Subcutaneous abdominal adipose tissue (tissue), 5 donors: ENCODE measurements at regions not wholly inside any gene's neighbourhood (a gene's known extent, or its start where the extent isn't known, plus 50 kb on each side); places are given as distances from the start of the nearest gene placed in this dataset.

Experiments used
- H3K27ac ChIP-seq: one replicate; pipeline ENCODE4 v1.7.0; 2013; ENCODE audit warnings: low read depth, mild to moderate bottlenecking, inconsistent platforms, low read length, moderate library complexity
- H3K27me3 ChIP-seq, 5 donors: one replicate each; pipeline ENCODE4 v1.7.0; 2013; ENCODE audit warnings: low read length in 5 of 5, inconsistent platforms in 1 of 5; ENCODE audit not compliant: control insufficient read depth in 5 of 5, insufficient read depth in 4 of 5
- H3K36me3 ChIP-seq, 5 donors: one replicate each; pipeline ENCODE4 v1.7.0; 2013; ENCODE audit warnings: low read length in 5 of 5; ENCODE audit not compliant: control insufficient read depth in 5 of 5, insufficient read depth in 5 of 5
- H3K4me1 ChIP-seq, 5 donors: one replicate each; pipeline ENCODE4 v1.7.0; 2013; ENCODE audit warnings: low read length in 5 of 5, mild to moderate bottlenecking in 3 of 5, moderate library complexity in 1 of 5; ENCODE audit not compliant: control insufficient read depth in 5 of 5, insufficient read depth in 5 of 5
- H3K4me3 ChIP-seq, 5 donors: one replicate each; pipeline ENCODE4 v1.7.0; 2013; ENCODE audit warnings: low read length in 5 of 5, low read depth in 1 of 5
- H3K9ac ChIP-seq, 5 donors: one replicate each; pipeline ENCODE4 v1.7.0; 2013; ENCODE audit warnings: low read length in 5 of 5, mild to moderate bottlenecking in 4 of 5, moderate library complexity in 3 of 5
- H3K9me3 ChIP-seq, 5 donors: one replicate each; pipeline ENCODE4 v1.7.0; 2013; ENCODE audit warnings: low read length in 5 of 5; ENCODE audit not compliant: control insufficient read depth in 5 of 5
- donor health status: healthy.
- donor health status: healthy.
- donor health status: healthy.
- donor health status: healthy.
- donor health status: healthy.

DNA sequence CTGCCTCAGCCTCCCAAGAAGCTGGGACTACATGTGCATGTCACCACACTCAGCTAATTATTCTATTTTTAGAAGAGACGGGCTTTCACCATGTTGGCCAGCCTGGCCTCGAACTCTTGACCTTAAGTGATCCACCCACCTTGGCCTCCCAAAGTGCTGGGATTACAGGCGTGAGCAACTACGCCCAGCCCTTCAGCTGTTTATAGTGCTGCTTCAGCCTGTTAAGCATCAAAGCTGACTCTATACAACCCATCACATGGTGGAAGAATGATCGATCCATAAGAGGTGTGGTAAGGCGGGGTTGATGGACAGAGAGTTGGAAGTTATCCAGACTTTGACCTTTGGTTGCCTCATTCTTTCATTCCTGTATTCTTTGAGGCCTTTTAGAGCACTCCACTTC is 56.2 kb upstream of the RAPGEF2 start:
- Histone ChIP-seq H3K36me3 (no peaks in the 10 kb centered on the region), H3K27me3 (no peaks in the 10 kb centered on the region), H3K4me1 (peaks cover 4 to 14% (median 8%) of the 10 kb centered on the region in 5 donors), H3K9me3 (no peaks in the 10 kb centered on the region), H3K27ac (no peak overlapping the region), H3K4me3 (no peak overlapping the region), H3K9ac (no peak overlapping the region)

DNA sequence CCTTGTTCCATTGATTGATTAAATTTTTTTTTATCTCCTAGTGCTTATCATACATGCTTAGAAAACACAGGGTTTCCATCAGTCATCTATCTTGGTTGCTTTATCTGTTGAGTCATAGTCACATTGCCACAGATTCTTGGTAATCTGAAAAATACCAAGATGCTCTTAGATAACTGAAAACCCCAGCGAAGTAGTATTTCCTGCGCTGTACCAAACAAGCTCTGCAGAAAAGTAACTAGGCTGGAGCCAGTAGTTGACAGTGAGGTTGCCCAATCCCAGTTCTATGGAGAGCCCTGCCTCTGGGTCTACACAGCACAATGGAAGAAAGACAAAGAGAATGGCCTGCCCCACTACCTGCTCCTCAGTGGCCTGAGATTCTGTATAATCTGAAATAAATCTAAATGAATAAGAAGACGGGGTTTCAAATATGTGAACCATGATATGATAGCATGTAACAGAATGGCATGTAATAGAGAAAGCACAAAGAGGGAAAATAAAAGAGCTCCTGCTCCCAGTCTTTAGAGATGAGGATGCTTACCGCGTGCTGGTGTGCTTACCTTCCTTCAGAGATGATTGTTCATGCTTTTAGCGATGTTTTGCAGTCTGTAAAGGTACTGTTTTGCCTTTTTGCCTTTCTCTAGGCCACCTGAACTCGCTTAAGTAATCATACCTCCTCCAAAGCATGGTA is 55.3 kb upstream of the RAPGEF2 start:
- Histone ChIP-seq H3K27ac (no peak overlapping the region), H3K4me3 (peak overlapping the region in 4 of 5 donors; percentile 60 to 80 (median 66)), H3K9ac (peak overlapping the region in 2 of 5 donors; percentile 10 to 70)

GRCh38 chr4:159048166-159048886 is 54.6 kb upstream of the RAPGEF2 start:
- peak overlapping the region in 3 of 5 donors; percentile 10 to 70 (median 11) for H3K9ac ChIP-seq
- no peaks in the 10 kb centered on the region for H3K36me3 ChIP-seq
- H3K9me3 ChIP-seq = no peaks in the 10 kb centered on the region
- H3K4me3 ChIP-seq = peak overlapping the region; percentile 40 to 80 (median 60)
- H3K4me1 ChIP-seq = peaks cover 4 to 19% (median 8%) of the 10 kb centered on the region in 5 donors
- H3K27ac ChIP-seq = no peak overlapping the region
- H3K27me3 ChIP-seq = no peaks in the 10 kb centered on the region

More for the DNA sequence above, 55.3 kb upstream of the RAPGEF2 start:
- H3K4me1 ChIP-seq = peaks cover 4 to 19% (median 8%) of the 10 kb centered on the region in 5 donors
- H3K9me3 ChIP-seq = no peaks in the 10 kb centered on the region
- H3K27me3 ChIP-seq = no peaks in the 10 kb centered on the region
- no peaks in the 10 kb centered on the region for H3K36me3 ChIP-seq

DNA sequence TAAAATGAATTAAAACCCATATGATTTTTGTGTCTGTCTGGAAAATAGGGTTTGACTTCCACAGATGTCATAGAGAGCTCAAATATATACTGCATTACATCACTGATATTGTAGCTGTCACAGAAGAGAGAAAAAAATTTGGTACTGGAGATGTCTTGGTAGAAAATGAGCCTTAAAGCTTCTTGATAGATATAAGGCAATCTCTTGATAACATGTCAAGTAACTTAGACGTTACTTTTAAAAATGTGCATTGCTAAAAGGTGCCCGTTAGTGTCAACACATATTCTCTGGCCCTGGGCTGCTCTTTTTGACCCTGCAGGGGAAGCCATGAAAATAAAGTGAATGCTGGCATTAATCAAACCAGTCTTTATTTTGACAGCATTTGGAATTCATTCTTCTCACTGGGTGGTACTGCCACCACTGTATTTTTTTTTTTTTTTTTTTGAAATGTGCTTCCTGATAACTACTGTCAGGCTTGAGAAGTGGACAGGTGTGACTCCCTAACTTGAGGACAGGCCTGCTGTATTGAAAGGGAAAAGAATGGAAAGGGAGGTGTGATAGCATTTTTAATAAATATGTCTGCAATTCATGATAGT is 53.0 kb upstream of the RAPGEF2 start:
- Histone ChIP-seq H3K4me1 (peaks cover 4 to 19% (median 8%) of the 10 kb centered on the region in 5 donors), H3K27ac (no peak overlapping the region), H3K36me3 (no peaks in the 10 kb centered on the region), H3K9me3 (no peaks in the 10 kb centered on the region), H3K9ac (no peak overlapping the region), H3K27me3 (no peaks in the 10 kb centered on the region), H3K4me3 (no peak overlapping the region)

GRCh38 chr4:159051245-159052071 is 51.4 kb upstream of the RAPGEF2 start:
- no peaks in the 10 kb centered on the region for H3K27me3 ChIP-seq
- H3K9me3 ChIP-seq = no peaks in the 10 kb centered on the region
- peak overlapping the region in 1 of 5 donors; percentile 23 for H3K9ac ChIP-seq
- no peaks in the 10 kb centered on the region for H3K36me3 ChIP-seq
- no peak overlapping the region for H3K27ac ChIP-seq
- H3K4me3 ChIP-seq = no peak overlapping the region
- peaks cover 4 to 19% (median 8%) of the 10 kb centered on the region in 5 donors for H3K4me1 ChIP-seq

DNA sequence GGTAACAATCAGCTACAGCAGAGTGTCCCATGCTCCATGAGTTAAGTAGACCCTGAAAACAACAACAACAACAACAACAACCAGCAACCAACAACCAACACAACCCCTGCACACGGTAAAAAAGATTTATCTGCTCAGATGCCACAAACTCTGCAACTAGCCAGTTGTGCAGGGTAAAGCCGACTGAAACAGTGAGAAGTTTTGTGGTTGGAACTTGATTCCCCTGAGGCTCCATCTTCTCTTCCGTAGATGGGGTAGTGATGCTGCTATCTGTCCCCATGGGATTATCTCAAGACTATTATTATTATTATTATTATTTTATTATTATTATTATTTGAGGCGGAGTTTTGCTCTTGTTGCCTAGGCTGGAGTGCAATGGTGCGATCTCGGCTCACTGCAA is 50.6 kb upstream of the RAPGEF2 start:
- Histone ChIP-seq H3K4me1 (peaks cover 4 to 19% (median 8%) of the 10 kb centered on the region in 5 donors), H3K27ac (no peak overlapping the region), H3K9me3 (no peaks in the 10 kb centered on the region), H3K27me3 (no peaks in the 10 kb centered on the region), H3K9ac (no peak overlapping the region), H3K36me3 (no peaks in the 10 kb centered on the region), H3K4me3 (no peak overlapping the region)
